MM.1S (cell line): ENCODE measurements at regions not wholly inside any gene's neighbourhood (a gene's known extent, or its start where the extent isn't known, plus 50 kb on each side); places are given as distances from the start of the nearest gene placed in this dataset.

ENCODE experiments used
- DNase-seq: peaks from one replicate; pipeline ENCODE4 v3.0.0-alpha.2; 2015
- H2AFZ ChIP-seq: fragments of 300-600 bp; sonication (generic); 2 replicates; pipeline ENCODE4 v1.6.0; 2016; ENCODE audit warnings: antibody characterized with exemption, low read length
- H3F3A ChIP-seq: fragments of 300-600 bp; sonication (generic); 2 replicates; pipeline ENCODE4 v1.6.1; 2016; ENCODE audit warnings: mild to moderate bottlenecking, antibody characterized with exemption, low read length, moderate library complexity, mixed read lengths; ENCODE audit not compliant: insufficient read depth
- H3K27ac ChIP-seq: fragments of 300-600 bp; sonication (generic); 2 replicates; pipeline ENCODE4 v1.5.1; 2016; ENCODE audit warnings: mild to moderate bottlenecking, low read length
- H3K27me3 ChIP-seq: fragments of 300-600 bp; sonication (generic); replicated peaks from 2 replicates; pipeline ENCODE4 v1.6.0; 2016; ENCODE audit warnings: low read length; ENCODE audit not compliant: insufficient read depth
- H3K36me3 ChIP-seq: fragments of 300-600 bp; sonication (generic); replicated peaks from 2 replicates; pipeline ENCODE4 v1.6.1; 2016; ENCODE audit warnings: mild to moderate bottlenecking, low read length, mixed read lengths; ENCODE audit not compliant: insufficient read depth
- H3K4me1 ChIP-seq: fragments of 300-600 bp; sonication (generic); 2 replicates; pipeline ENCODE4 v1.6.1; 2016; ENCODE audit warnings: low read length, mixed read lengths
- H3K4me2 ChIP-seq: fragments of 300-600 bp; sonication (generic); 2 replicates; pipeline ENCODE4 v1.6.0; 2016; ENCODE audit warnings: low read depth, low read length
- H3K4me3 ChIP-seq: fragments of 300-600 bp; sonication (generic); 2 replicates; pipeline ENCODE4 v1.5.1; 2016; ENCODE audit warnings: low read length, mixed read lengths
- H3K79me2 ChIP-seq: fragments of 300-600 bp; sonication (generic); 2 replicates; pipeline ENCODE4 v1.6.1; 2016; ENCODE audit warnings: mixed run types, low read length, mixed read lengths
- H3K9ac ChIP-seq: fragments of 300-600 bp; sonication (generic); 2 replicates; pipeline ENCODE4 v1.6.1; 2016; ENCODE audit warnings: low read length, mixed read lengths
- H3K9me2 ChIP-seq: fragments of 300-600 bp; sonication (generic); replicated peaks from 2 replicates; pipeline ENCODE4 v1.6.1; 2016; ENCODE audit warnings: mild to moderate bottlenecking, low read length, mixed read lengths; ENCODE audit not compliant: insufficient read depth
- H3K9me3 ChIP-seq: fragments of 300-600 bp; sonication (generic); replicated peaks from 2 replicates; pipeline ENCODE4 v1.6.1; 2016; ENCODE audit warnings: mild to moderate bottlenecking, low read length, mixed read lengths; ENCODE audit not compliant: insufficient read depth
- H4K20me1 ChIP-seq: fragments of 300-600 bp; sonication (generic); 2 replicates; pipeline ENCODE4 v1.6.1; 2016; ENCODE audit warnings: mild to moderate bottlenecking, low read length, moderate library complexity, mixed read lengths; ENCODE audit not compliant: insufficient read depth
- EZH2 ChIP-seq: fragments of 300-600 bp; sonication (generic); optimal IDR thresholded peaks from 2 replicates; pipeline ENCODE3; 2017; ENCODE audit warnings: low read depth, mild to moderate bottlenecking, antibody characterized with exemption, low read length, mixed read lengths
- EZH2phosphoT487 ChIP-seq: fragments of 300-600 bp; sonication (generic); IDR thresholded peaks from 2 replicates; pipeline ENCODE4 v1.6.1; 2018; ENCODE audit warnings: antibody characterized with exemption, low read length
- TF ChIP-seq, protein P1 (sequence below): fragments of 300-600 bp; sonication (generic); IDR thresholded peaks from 2 replicates; pipeline ENCODE4 v1.5.1; 2016; ENCODE audit warnings: antibody characterized with exemption, low read length, mixed read lengths

GRCh38 chr5:87844449-87844848 is 424.2 kb downstream of the TMEM161B start:
- H3K9me2 ChIP-seq = no peaks in the 10 kb centered on the region
- no peak overlapping the region for H3K9ac ChIP-seq
- no peaks in the 10 kb centered on the region for H3K79me2 ChIP-seq
- no peak overlapping the region for H3K27ac ChIP-seq
- H4K20me1 ChIP-seq = no peaks in the 10 kb centered on the region
- H3K9me3 ChIP-seq = no peaks in the 10 kb centered on the region
- H3F3A ChIP-seq = no peaks in the 10 kb centered on the region
- TF ChIP-seq EZH2phosphoT487 (no peak), EZH2 (no peak)
- TF ChIP-seq, protein P1, sequence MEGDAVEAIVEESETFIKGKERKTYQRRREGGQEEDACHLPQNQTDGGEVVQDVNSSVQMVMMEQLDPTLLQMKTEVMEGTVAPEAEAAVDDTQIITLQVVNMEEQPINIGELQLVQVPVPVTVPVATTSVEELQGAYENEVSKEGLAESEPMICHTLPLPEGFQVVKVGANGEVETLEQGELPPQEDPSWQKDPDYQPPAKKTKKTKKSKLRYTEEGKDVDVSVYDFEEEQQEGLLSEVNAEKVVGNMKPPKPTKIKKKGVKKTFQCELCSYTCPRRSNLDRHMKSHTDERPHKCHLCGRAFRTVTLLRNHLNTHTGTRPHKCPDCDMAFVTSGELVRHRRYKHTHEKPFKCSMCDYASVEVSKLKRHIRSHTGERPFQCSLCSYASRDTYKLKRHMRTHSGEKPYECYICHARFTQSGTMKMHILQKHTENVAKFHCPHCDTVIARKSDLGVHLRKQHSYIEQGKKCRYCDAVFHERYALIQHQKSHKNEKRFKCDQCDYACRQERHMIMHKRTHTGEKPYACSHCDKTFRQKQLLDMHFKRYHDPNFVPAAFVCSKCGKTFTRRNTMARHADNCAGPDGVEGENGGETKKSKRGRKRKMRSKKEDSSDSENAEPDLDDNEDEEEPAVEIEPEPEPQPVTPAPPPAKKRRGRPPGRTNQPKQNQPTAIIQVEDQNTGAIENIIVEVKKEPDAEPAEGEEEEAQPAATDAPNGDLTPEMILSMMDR = no peak
- H3K27me3 ChIP-seq = no peaks in the 10 kb centered on the region
- peaks cover 17% of the 10 kb centered on the region for H3K4me1 ChIP-seq
- H3K4me2 ChIP-seq = no peak overlapping the region
- H3K4me3 ChIP-seq = no peak overlapping the region
- no peaks in the 10 kb centered on the region for H3K36me3 ChIP-seq
- H2AFZ ChIP-seq = no peak overlapping the region
- no peak for DNase-seq

- Histone ChIP-seq H3K27ac (no peak overlapping the region), H3K9me2 (no peaks in the 10 kb centered on the region), H3K27me3 (no peaks in the 10 kb centered on the region), H3F3A (no peaks in the 10 kb centered on the region), H3K36me3 (no peaks in the 10 kb centered on the region), H3K4me1 (0 out of 2 replicates have a peak, but pooled peaks cover 6% of the 10 kb centered on the region), H3K4me3 (no peak overlapping the region), H3K9ac (no peak overlapping the region), H3K79me2 (no peaks in the 10 kb centered on the region), H4K20me1 (no peaks in the 10 kb centered on the region), H2AFZ (no peak overlapping the region), H3K4me2 (no peak overlapping the region), H3K9me3 (no peaks in the 10 kb centered on the region)
- no peak for DNase-seq
- TF ChIP-seq, protein P1 = no peak
- TF ChIP-seq EZH2phosphoT487 = no peak
- TF ChIP-seq EZH2 = no peak
Measured at GRCh38 chr5:87836696-87837095, 424.0 kb upstream of the CCNH start.

DNA sequence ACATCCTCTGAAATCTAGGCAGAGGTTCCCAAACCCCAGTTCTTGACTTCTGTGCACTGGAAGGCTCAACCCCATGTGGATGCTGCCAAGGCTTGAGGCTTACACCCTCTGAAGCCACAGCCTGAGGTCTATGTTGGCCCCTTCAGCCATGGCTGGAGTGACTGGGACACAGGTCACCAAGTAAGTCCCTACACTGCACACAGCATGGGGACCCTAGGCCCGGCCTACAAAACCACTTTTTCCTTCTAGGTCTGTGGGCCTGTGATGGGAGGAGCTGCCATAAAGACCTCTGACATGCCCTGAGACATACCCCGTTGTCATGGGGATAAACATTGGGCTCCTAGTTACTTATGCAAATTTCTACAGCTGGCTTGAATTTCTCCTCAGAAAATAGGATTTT is 418.8 kb upstream of the CCNH start:
- Histone ChIP-seq H3K27ac (no peak overlapping the region), H3K79me2 (no peaks in the 10 kb centered on the region), H3K4me1 (no peaks in the 10 kb centered on the region), H3K36me3 (no peaks in the 10 kb centered on the region), H4K20me1 (no peaks in the 10 kb centered on the region), H3K9me2 (no peaks in the 10 kb centered on the region), H2AFZ (no peak overlapping the region), H3K4me2 (no peak overlapping the region), H3K9ac (no peak overlapping the region), H3F3A (no peaks in the 10 kb centered on the region), H3K4me3 (no peak overlapping the region), H3K27me3 (no peaks in the 10 kb centered on the region), H3K9me3 (no peaks in the 10 kb centered on the region)
- DNase-seq = no peak
- TF ChIP-seq EZH2 (no peak), EZH2phosphoT487 (no peak)
- TF ChIP-seq, protein P1 = no peak

GRCh38 chr5:87829217-87829551 is 416.5 kb upstream of the CCNH start:
- Histone ChIP-seq H3K9ac (no peak overlapping the region), H3K9me2 (no peaks in the 10 kb centered on the region), H3K36me3 (no peaks in the 10 kb centered on the region), H3K27me3 (no peaks in the 10 kb centered on the region), H3K4me1 (no peaks in the 10 kb centered on the region), H2AFZ (no peak overlapping the region), H3K9me3 (no peaks in the 10 kb centered on the region), H3K79me2 (no peaks in the 10 kb centered on the region), H3F3A (no peaks in the 10 kb centered on the region), H3K4me3 (no peak overlapping the region), H3K4me2 (no peak overlapping the region), H3K27ac (no peak overlapping the region), H4K20me1 (no peaks in the 10 kb centered on the region)
- DNase-seq = no peak
- TF ChIP-seq EZH2phosphoT487 (no peak), EZH2 (no peak)
- TF ChIP-seq, protein P1 = no peak
